ENCODE measurements at regions not wholly inside any gene's neighbourhood (a gene's known extent, or its start where the extent isn't known, plus 50 kb on each side); places are given as distances from the start of the nearest gene placed in this dataset.
"Not testable (repeated sequence)": the region's sequence is repeated elsewhere in the genome, so short reads cannot be mapped to it uniquely, and the experiment has no call there.

DNA sequence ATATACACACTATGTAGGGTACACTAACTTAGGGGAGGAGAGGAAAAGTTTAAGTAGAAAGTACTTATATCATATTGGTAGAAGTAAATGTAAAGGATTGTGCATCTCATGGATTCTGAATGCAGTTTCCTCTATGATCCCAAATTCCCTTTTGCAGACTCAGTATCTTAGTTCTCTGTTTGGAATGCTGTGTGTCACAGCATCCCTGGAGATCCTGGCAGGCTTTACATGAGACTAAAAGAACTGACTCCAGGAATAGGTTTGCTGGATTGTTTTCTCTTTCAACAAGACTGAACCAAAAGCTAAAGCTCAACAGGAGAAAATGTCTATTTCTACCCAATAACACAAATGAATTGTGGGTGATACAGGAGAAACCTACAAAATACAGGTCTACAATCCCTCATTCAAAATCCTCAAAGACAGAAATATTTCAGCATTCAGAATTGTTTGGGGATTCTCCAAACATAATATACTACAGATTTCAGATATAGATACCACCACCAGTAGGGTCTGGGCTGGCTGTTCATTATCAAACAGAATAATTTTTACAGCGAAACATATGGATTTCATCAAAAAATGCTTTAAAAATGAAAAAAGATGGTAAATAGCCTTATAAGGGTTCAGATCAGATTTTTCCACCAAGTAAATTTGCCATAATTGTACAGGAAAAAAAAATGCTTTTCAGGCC lies 324.7 kb upstream of the GRAMD2B start:
- no peak for DNase-seq (ENCODE audit: low spot score)

DNA sequence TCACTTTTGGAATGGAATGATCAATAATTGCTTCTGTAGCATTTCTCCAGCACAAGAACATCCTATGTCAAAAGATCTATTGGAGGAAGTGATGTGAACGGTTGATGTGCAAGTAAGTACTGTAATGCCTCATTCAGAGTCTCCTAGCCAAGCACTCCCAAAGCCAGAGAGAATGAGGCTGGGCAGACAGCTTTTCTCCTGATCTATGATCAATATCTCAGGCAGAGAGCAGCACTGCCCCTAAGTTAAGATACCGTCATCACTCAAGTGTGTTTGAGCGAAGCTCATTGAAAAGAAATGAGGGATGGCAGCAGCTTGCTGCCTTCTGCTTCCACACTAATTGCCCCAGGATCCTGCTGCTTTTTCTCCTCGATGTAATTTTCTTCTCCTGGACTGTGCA lies 324.1 kb upstream of the GRAMD2B start:
- DNase-seq (ENCODE audit: low spot score) = no peak

DNA sequence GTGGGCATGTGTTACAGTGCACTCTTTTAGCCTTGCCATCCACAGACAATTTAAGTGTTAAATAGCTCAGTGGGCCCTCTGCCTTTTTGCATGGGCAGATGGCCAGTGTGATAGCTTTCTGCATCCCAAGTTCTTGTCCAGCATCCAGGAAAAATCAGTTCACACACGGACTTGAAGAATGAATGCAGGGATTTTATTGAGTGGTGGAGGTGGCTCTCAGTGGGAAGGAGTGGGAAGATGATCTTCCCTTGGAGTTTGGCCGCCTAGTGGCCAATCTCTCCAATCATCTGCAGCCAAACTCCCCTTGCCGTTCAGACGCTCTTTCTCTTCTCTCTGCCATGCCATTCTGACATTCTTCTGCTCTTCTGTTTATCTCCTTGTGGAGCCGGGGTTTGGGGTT lies 322.4 kb upstream of the GRAMD2B start:
- DNase-seq (ENCODE audit: low spot score) = peak; percentile 46

DNA sequence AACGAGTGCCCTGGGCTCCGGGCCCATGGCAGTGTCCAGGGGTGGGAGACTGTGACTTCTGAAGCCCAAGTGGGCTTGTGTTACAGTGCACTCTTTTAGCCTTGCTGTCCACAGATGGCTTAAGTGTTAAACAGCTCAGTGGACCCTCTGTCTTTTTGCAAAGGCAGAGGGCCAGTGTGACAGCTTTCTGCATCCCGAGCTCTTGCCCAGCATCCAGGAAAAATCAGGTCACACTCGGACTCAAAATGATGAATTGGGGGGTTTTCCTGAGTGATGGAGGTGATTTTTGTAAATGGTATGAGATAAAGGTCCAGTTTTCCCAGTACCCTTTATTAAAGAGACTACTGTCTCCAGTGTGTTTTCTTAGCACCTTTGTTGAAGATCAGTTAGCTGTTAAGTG lies 321.3 kb upstream of the GRAMD2B start:
- no peak for DNase-seq (ENCODE audit: low spot score)

DNA sequence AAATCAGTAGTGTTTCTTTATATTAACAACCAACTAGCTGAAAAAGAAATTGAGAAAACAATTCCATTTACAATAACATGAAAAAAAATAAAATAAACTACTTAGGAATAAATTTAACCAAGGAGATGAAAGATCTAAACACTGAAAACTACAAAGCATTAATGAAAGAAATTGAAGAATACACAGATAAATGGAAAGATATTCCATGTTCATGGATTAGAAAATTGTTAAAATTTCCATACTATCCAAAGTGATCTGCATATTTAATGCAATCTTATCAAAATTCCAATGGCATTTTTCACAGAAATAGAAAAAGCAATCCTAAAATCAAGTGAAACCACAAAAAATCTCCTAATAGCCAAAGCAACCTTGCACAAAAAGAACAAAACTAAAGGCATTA lies 320.2 kb upstream of the GRAMD2B start:
- DNase-seq (ENCODE audit: low spot score) = no peak

DNA sequence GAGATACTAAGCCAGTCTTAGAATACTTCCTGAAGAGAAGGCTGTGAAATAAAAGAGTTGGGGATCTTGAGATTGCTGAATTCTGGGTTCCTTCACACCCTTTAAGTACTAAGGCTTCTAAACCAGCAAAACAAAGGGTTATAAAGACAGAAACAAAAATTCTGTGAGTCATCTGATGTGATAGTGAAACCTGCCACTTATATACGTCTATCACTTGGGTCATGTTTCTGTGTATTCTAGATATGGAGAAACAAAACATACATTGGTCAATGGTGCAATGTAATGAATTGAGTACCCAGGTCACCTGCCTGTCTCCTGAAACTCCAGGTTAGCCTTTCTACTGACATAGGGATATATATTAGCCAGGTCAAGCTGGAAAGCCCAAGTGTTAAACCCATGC lies 319.3 kb upstream of the GRAMD2B start:
- DNase-seq (ENCODE audit: low spot score) = no peak

DNA sequence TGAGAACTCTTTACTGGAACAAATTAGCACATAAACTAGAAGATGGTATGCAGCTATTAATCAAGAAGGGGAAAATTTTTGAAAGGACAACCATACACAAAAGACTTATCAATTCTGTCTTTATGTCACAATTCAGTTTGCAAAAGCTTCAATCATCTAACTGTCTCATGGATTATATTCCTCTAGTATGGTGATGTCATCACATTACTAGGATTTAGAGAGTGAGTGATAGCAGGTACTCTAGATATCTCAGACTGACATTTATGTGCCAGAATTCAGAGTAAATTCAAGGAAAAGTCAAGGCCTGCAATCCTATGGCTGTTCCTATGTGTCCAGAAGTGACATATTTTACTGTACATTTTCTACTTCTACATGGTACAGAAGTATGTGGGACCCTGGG lies 318.9 kb upstream of the GRAMD2B start:
- no peak for DNase-seq (ENCODE audit: low spot score)

DNA sequence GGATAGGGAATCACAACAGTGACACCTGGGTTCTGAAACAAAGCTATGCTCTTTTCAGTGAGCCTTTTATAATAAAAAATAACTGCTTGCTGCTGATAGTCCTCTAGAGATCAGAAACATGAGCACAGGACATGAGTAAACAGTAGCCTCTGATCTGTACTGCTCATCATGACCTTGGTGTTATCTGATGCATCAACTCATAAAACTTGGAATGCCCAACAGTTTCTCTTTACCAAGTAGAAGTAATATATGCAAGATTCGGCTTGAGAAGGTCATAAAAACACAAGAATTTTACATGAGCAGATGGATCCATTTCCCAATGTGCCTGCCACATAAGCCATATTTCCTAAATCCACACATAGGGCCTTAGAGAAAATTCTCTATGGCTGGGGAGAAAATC lies 318.3 kb upstream of the GRAMD2B start:
- no peak for DNase-seq (ENCODE audit: low spot score)

DNA sequence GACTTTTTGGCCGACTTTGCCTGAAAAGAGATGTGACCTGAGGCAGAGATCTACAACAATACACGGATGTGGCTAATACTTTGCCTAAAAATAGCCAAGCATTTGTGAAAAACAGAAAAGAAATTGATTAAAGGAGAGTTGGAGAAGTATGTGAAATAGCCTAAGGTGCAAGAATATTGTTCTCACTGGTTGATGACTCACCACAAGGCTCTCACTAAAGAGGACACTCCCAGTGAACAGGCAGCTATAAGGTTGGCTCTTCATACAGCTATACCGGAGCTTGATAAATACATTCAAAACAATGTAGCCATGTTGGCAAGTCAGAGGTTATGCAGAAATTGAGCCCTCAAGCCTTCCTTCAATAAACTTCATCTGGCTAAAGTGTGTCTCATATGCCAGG lies 317.2 kb upstream of the GRAMD2B start:
- DNase-seq (ENCODE audit: low spot score) = no peak

DNA sequence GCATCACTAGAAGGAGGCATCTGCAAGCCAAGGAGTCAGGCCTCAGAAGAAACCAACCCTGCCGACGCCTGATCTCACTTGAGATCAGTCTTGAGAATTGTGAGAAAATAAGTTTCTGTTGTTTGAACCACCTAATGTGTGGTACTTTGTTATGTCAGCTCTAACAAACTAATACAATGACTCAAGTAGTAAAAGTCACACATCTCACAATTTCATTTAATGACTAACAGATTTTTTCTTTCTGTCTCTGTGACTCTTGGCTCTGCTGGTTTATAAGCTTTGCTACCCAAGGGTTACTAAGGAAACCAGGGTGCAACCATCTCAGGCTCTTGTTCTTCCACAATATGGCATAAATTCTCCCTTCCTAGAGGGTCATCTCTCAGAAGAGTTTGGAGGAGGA lies 315.8 kb upstream of the GRAMD2B start:
- no peak for DNase-seq (ENCODE audit: low spot score)

DNA sequence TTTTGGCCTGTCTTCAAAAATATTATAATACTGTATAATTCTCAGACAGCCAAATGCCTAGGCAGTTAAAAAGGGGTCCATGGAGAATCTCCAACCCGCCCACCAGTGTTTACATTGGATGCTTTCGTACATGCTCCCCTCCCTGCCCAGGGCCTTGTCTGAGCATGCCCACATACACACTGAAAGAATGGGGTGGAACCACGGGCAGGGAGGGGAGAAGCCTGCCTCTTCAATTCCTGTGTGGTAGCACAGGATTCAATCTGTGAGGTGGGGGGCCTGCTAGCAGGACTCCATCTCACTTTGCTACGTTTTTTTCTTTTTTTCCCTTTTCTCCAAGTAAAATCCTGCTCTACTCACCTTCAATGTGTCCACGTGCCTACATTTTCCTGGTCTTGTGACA lies 314.7 kb upstream of the GRAMD2B start:
- no peak for DNase-seq (ENCODE audit: low spot score)

DNA sequence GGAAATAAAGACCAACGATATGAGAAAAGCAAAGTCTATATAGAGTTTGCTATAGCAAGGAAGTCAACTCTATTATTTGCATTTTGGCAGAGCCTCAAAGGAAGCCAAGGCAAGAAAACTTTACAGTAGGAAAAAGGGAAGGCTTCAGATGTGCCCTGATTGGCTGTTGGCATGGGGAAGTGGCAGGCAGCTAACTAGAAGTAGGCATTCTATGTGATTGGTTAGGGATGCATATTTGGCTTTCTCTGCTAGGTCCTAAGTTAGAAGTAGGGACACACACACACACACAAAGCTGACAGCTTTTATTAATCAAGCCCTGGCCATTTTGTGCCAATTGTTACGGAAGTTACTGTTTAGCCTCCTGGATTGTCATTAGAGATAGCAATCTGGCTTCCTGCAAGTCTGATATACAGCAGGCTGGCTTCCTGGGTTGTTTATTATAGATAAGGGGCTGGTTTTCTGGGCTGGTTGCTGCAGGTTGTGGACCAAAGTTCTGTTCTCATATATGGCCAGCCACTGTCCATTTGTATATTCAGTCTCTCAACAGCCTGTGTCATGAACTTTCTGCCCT lies 308.1 kb upstream of the GRAMD2B start:
- DNase-seq (ENCODE audit: low spot score) = no peak

DNA sequence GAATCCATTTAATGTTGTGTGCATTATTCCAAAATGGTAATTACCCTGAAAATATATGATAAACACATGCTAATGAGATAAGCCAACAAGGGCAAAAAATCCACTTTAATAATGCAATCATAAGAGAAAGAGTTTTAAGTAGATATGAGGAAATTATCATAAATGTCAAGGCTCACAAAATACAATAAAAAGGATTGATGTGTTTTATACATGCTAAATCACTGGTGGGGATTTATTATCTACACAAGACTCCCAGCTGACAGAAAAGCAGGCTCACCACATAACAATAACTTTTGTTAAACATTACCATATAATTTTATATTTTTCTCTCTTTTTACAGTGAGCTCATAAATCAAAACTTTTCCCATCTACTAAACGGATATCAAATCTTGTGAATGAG lies 306.2 kb upstream of the GRAMD2B start:
- no peak for DNase-seq (ENCODE audit: low spot score)

DNA sequence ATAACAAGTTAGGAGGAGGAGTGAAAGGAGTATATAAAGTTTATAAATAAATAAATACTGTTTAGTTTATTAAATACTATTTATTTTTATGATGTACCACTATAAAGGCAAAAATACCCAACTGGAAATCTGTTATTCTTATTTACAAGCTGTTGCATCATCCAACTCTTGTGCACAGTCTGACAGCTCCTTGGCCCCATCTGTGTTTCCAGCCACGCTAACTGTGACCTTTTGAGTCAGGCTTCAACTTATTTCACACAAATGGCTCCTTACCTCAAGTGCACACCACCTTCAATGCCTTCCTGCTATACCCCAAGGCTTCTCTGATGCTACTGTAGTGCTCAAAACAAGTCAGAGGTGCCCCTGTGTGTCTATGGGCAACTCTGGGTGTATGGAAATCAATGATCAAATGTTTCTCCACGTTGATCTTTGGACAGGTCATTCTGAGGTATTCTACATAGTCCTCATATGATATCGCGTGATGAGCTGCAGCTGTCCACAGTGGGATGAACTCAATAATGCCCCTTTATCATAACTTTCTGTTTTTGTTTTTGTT lies 303.2 kb upstream of the GRAMD2B start:
- DNase-seq (ENCODE audit: low spot score) = no peak

DNA sequence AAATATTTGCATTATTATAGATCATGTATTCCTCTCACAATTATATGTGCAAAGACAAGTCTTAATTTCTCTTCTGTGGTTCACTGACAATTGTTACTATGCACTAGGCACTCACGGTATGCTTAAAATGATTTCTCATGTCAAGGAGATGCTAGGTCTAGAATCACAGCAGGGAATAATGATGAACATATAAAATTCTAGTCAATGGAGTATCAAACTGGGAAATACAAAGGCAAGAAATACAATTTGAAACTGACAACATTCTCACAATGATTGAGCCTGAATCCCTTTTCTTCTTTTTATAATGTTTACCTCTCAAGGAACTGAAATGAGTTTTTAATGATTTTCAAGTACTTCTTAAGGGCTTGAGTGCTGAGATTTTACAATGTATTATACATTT lies 302.3 kb upstream of the GRAMD2B start:
- no peak for DNase-seq (ENCODE audit: low spot score)

DNA sequence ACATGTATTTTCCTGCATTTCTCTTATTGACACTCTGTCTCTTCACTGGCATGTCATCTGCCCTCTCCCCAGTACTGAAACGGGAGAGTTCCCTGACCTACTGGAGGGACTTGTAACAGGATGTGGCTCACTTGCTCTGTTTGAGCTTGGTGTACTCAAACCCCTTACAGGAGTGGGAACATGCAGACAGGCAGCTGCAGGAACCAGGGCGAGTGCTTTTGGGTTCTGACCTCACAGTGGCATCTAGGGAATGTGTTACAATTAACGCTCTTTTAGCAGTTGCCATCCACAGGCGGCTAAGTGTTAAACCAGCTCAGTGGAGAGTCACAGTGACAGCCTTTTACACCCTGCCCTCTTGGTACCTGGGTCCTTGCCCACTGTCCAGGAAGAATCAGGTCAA lies 300.3 kb upstream of the GRAMD2B start:
- DNase-seq (ENCODE audit: low spot score) = no peak

DNA sequence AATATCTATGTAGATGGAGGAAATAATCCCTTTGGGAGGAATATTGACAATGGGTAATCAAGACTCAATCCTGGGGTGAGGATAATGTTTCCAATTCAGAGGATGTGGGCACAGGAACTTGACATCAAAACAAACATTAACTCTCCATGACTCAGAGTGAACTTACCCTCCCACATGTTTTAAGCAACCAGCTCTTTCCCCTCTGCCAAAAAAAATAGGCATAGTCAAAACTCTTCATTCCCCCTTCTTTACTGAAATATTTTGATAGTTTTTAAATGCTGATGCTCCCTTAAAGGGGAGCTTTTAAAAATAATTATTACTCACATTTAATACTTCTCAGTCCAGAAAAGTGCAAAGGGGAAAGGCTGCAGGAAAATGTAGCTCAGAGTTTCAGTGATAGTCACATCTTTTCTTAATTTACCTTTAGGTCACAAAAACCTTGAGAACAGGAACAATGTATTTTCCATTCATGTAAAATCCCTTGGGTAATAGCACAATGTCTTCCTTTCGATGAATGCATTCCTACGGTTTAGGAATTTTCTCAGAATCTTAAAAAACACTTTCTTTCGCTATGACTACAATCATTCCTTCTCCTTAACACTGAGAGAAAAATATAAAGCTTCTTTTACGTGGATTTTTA lies 298.4 kb upstream of the GRAMD2B start:
- DNase-seq (ENCODE audit: low spot score) = no peak

DNA sequence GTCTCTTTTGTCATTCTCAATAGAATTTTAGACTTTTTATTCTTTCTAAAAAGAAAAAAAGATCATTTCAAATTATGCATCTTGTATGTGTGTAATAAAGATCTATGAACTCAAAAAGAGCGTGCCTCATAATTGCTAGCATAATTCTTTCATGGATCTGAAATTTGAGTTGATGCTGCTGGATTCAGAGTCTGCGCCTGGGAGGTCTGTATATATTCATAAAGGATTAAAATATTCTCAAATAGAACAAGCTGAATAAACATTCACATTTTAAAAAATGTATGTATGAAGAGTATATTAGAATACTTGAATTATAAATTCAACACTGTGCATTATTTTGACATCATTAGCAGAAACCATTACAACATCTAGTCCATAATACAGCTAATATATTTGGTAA lies 297.8 kb upstream of the GRAMD2B start:
- DNase-seq (ENCODE audit: low spot score) = no peak

DNA sequence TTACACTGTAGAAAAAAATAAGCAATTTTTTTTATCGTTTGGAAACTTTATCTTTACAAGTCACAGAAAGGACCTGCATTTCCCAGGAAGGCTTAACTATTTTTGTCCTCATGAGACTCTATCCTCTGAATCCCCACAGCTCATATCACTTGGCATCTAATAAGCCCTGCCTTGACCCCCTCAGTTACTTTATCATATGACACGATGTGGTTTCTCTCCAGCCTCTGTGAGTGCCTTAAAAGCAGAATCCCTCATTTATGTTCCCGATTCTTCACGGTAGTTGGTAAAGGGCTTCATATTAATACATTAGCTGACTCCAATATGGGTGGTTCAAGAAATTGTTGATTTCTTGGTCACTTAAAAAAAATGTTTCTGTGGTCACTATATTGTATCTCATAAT lies 296.6 kb upstream of the GRAMD2B start:
- DNase-seq (ENCODE audit: low spot score) = no peak

DNA sequence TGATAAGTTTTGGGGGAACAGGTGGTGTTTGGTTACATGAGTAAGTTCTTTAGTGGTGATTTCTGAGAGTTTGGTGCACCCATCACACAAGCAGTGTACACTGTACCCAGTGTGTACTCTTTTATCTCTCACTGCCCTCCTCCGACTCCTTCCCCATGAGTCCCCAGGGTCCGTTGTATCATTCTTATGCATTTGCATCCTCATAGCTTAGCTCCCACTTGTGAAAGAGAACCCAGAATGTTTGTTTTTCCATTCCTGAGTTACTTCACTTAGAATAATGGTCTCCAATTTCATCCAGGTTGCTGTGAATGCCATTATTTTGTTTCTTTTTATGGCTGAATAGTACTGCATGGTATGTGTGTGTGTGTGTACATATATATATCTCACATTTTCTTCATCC lies 295.8 kb upstream of the GRAMD2B start:
- DNase-seq (ENCODE audit: low spot score) = not testable (repeated sequence)

DNA sequence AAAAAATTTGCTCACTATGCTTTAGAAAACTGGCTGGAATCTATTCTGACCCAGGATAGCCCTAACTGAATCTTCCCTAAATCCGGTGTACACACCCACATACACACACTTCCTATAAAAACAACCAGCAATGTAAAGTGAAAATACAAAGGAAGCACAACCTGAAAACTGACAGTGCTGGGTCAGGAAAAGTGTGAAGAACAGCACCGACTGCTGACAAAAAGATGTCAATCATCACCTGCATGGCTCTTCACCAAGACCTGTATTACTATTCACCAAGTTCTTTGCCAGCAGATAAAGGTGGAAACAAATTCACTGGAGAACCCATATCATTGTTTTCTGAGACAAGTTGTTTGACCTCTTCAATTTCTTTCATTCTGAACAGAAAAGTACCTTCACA lies 293.8 kb upstream of the GRAMD2B start:
- no peak for DNase-seq (ENCODE audit: low spot score)

DNA sequence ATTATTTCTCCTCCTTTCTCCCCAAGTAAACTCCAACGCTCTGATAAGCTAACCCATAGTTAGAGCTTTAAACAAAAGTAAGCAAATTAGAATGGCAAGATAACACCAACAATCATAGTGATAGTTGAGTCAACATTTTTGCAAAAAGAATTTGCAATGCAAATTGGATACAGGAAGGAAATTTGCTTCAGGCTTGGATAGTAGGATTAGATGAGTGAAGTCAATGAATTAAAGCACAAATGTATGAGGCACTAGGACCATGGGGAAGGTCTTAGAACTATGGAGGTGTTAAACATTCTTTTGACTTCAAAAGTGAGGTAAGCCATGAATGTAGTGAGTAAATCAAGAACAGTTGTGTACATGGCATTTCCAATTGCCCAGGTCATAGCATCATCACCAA lies 289.8 kb upstream of the GRAMD2B start:
- no peak for DNase-seq (ENCODE audit: low spot score)

DNA sequence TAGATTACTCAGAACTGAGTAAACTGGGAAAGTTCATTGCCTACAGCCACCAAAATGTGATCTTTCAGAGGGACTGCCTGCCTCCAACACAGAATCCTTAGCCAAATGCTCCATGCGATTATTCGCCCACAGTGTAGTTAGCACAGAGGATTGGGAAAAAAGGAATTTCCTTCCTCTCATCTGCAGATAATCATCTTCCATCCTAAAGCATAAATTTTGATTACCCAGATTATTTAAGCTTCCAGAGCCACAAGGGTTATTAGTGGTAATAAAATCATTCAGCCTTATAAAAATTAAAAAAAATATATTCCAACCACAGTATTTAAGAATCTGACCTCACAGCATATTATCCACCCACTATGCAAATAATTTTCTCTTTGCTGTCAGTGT lies 285.3 kb upstream of the GRAMD2B start:
- DNase-seq (ENCODE audit: low spot score) = no peak
